CD4-positive, alpha-beta T cell (primary cell): ENCODE measurements at regions not wholly inside any gene's neighbourhood (a gene's known extent, or its start where the extent isn't known, plus 50 kb on each side); places are given as distances from the start of the nearest gene placed in this dataset.

Experiments
- ATAC-seq: fragments of 200-7000 bp; cut with Tn5 transposase; one replicate; pipeline ENCODE4 v1.10.0; 2022; ENCODE audit warnings: mild to moderate bottlenecking; ENCODE audit not compliant: poor library complexity
- CTCF ChIA-PET: fragments of 350-600 bp; sonication (Branson Sonifier 250); formaldehyde crosslinking; loops from one replicate; lab custom pipeline; 2021; ENCODE audit warnings: antibody characterized with exemption, inconsistent platforms; lab: Charles Lee
- POLR2A ChIA-PET: fragments of 350-600 bp; sonication (Branson Sonifier 250); formaldehyde crosslinking; loops from one replicate; lab custom pipeline; 2021; ENCODE audit warnings: antibody characterized with exemption, inconsistent platforms; lab: Charles Lee
- DNase-seq, 14 experiments: peaks; one replicate each; pipeline ENCODE4 v3.0.0-alpha.2; 2013 to 2020; ENCODE audit warnings: mixed read lengths in 2 of 14
- H3K27ac ChIP-seq, 2 donors: one replicate each; pipeline versions ENCODE4 v1.5.1 to v1.7.0; 2013; ENCODE audit warnings: low read length in 2 of 2, low read depth in 1 of 2, mild to moderate bottlenecking in 1 of 2
- H3K27me3 ChIP-seq, 2 experiments: 1 replicate in 1 of 2; 2 replicates in 1 of 2; pipeline versions ENCODE4 v1.6.1 to v1.7.0; 2013; ENCODE audit warnings: low read length in 2 of 2, control low read depth in 1 of 2, mild to moderate bottlenecking in 1 of 2, moderate library complexity in 1 of 2; ENCODE audit not compliant: insufficient read depth in 2 of 2, control insufficient read depth in 1 of 2
- H3K36me3 ChIP-seq: one replicate; pipeline ENCODE4 v1.6.1; 2013; ENCODE audit warnings: low read length, control low read depth; ENCODE audit not compliant: insufficient read depth
- H3K4me1 ChIP-seq: one replicate; pipeline ENCODE4 v1.6.1; 2013; ENCODE audit warnings: low read length, control low read depth; ENCODE audit not compliant: insufficient read depth
- H3K4me3 ChIP-seq: one replicate; pipeline ENCODE4 v1.5.1; 2013; ENCODE audit warnings: mild to moderate bottlenecking, low read length, moderate library complexity
- H3K9me3 ChIP-seq, 2 experiments: 1 replicate in 1 of 2; 2 replicates in 1 of 2; pipeline versions ENCODE4 v1.6.1 to v1.7.0; 2013; ENCODE audit warnings: low read length in 2 of 2, mild to moderate bottlenecking in 2 of 2, control low read depth in 1 of 2, moderate library complexity in 1 of 2; ENCODE audit not compliant: control insufficient read depth in 1 of 2, insufficient read depth in 1 of 2
- H3K27ac Mint-ChIP-seq: one replicate; pipeline ENCODE4 v1.8.0; 2020; ENCODE audit warnings: mixed read lengths
- H3K27me3 Mint-ChIP-seq: one replicate; pipeline ENCODE4 v1.8.0; 2021; ENCODE audit warnings: mixed read lengths
- H3K36me3 Mint-ChIP-seq: one replicate; pipeline ENCODE4 v1.8.0; 2021; ENCODE audit warnings: low read depth, mixed read lengths
- H3K4me1 Mint-ChIP-seq: one replicate; pipeline ENCODE4 v1.8.0; 2021; ENCODE audit warnings: low read depth, mixed read lengths
- H3K4me3 Mint-ChIP-seq: one replicate; pipeline ENCODE4 v1.8.0; 2020; ENCODE audit warnings: mild to moderate bottlenecking, mixed read lengths
- H3K9me3 Mint-ChIP-seq: one replicate; pipeline ENCODE4 v1.8.0; 2020; ENCODE audit warnings: mixed read lengths
- intact Hi-C, 2 experiments: fragments of 100-400 bp; cut with DNase I in 1 of 2; cut with micrococcal nuclease in 1 of 2; formaldehyde crosslinking; loops; one replicate each; pipeline versions ENCODE4 v1.15.1 to v1.9.0; 2023 to 2025; cut with DNase I, micrococcal nuclease
- TF ChIP-seq, protein P1 (sequence below): fragments of 200-600 bp; IDR thresholded peaks from one replicate; pipeline ENCODE4 v1.8.0; 2022; ENCODE audit warnings: antibody characterized with exemption, mild to moderate bottlenecking

DNA sequence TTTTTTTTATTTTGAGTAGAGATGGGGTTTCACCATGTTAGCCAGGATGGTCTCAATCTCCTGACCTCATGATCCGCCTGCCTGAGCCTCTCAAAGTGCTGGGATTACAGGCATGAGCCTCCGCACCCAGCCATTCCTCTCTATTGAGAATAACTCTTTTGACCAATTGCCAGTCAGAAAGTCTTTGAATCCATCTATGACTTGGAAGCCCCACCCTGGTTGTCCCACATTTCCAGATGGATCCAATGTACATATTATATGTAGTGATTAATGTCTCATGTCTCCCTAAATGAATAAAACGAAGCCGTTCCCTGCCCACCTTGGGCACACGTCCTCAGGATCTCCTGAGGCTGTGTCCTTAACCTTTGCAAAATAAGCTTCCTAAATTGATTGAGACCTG lies 228.3 kb upstream of the NLRP1 start:
- peaks cover 5% of the 10 kb centered on the region for H3K9me3 Mint-ChIP-seq
- H3K4me1 Mint-ChIP-seq = no peaks in the 10 kb centered on the region
- H3K36me3 Mint-ChIP-seq = peaks cover 9% of the 10 kb centered on the region
- Histone ChIP-seq H3K27me3 (peaks cover 9 to 22% of the 10 kb centered on the region in 2 experiments), H3K9me3 (peaks cover 28 to 35% of the 10 kb centered on the region in 2 experiments), H3K36me3 (no peaks in the 10 kb centered on the region), H3K4me1 (no peaks in the 10 kb centered on the region), H3K4me3 (no peak overlapping the region), H3K27ac (no peak overlapping the region)
- peaks cover 33% of the 10 kb centered on the region for H3K27me3 Mint-ChIP-seq
- no peak overlapping the region for H3K4me3 Mint-ChIP-seq
- DNase-seq (no peak), ATAC-seq (no peak)
- no peak overlapping the region for H3K27ac Mint-ChIP-seq
- POLR2A ChIA-PET = no interaction called here
- CTCF ChIA-PET = no interaction called here
- intact Hi-C loops = no loop called here
- TF ChIP-seq, protein P1, sequence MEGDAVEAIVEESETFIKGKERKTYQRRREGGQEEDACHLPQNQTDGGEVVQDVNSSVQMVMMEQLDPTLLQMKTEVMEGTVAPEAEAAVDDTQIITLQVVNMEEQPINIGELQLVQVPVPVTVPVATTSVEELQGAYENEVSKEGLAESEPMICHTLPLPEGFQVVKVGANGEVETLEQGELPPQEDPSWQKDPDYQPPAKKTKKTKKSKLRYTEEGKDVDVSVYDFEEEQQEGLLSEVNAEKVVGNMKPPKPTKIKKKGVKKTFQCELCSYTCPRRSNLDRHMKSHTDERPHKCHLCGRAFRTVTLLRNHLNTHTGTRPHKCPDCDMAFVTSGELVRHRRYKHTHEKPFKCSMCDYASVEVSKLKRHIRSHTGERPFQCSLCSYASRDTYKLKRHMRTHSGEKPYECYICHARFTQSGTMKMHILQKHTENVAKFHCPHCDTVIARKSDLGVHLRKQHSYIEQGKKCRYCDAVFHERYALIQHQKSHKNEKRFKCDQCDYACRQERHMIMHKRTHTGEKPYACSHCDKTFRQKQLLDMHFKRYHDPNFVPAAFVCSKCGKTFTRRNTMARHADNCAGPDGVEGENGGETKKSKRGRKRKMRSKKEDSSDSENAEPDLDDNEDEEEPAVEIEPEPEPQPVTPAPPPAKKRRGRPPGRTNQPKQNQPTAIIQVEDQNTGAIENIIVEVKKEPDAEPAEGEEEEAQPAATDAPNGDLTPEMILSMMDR = no peak

DNA sequence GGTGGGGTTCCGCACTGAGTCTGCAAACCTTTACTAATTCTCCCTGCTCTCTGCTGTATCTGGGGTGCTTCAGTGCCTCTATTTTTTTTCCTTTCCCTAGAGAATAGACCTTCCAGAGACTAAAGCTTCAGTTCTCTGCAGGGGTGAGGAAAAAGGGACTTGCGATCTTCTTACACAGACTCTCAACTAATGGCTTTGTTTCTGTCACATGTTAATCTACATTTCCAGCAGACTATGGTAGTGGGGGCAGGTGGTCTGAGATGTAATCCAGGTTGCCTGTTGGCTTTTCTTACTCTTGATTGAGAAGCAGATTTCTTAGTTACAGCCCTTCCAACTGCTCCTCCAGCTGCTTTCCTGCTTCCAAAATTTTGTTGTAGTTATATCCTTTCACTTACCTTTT lies 229.0 kb upstream of the NLRP1 start:
- peaks cover 36% of the 10 kb centered on the region for H3K27me3 Mint-ChIP-seq
- TF ChIP-seq, protein P1 = no peak
- CTCF ChIA-PET = no interaction called here
- peaks cover 9 to 24% of the 10 kb centered on the region in 2 experiments for H3K27me3 ChIP-seq
- H3K9me3 ChIP-seq = peaks cover 23 to 35% of the 10 kb centered on the region in 2 experiments
- no peaks in the 10 kb centered on the region for H3K36me3 ChIP-seq
- no peaks in the 10 kb centered on the region for H3K4me1 Mint-ChIP-seq
- no peak for ATAC-seq
- H3K36me3 Mint-ChIP-seq = peaks cover 9% of the 10 kb centered on the region
- no peak overlapping the region for H3K27ac ChIP-seq
- peaks cover 5% of the 10 kb centered on the region for H3K9me3 Mint-ChIP-seq
- H3K27ac Mint-ChIP-seq = no peak overlapping the region
- POLR2A ChIA-PET = no interaction called here
- no peak overlapping the region for H3K4me3 ChIP-seq
- no peaks in the 10 kb centered on the region for H3K4me1 ChIP-seq
- H3K4me3 Mint-ChIP-seq = no peak overlapping the region
- intact Hi-C loops = no loop called here
- DNase-seq = no peak

DNA sequence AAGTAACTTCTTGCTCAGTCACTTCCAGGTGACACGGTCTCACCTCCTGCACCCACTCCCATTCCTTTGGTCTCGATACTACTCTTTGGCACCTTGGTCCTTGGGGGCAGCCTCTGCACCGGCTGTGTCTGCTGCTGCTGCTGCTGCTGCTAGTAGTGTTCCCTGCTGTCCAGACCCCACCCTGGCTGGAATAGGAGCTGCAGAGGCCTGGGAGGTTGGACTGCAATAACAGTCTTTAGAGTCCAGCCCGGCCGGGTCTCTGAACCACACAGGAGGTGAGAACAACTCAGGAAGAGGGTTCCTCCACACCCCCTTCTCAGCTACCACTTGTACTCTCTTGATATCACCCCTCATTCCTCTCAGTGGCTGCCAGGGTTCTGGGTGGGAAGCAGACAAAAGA lies 231.1 kb upstream of the NLRP1 start:
- Histone ChIP-seq H3K4me3 (no peak overlapping the region), H3K4me1 (no peaks in the 10 kb centered on the region), H3K36me3 (no peaks in the 10 kb centered on the region), H3K9me3 (peaks cover 8 to 17% of the 10 kb centered on the region in 2 experiments), H3K27ac (no peak overlapping the region), H3K27me3 (peaks cover 3 to 18% of the 10 kb centered on the region in 2 experiments)
- H3K36me3 Mint-ChIP-seq = peaks cover 6% of the 10 kb centered on the region
- TF ChIP-seq, protein P1 = no peak
- H3K4me1 Mint-ChIP-seq = no peaks in the 10 kb centered on the region
- POLR2A ChIA-PET = no interaction called here
- H3K9me3 Mint-ChIP-seq = peaks cover 5% of the 10 kb centered on the region
- no peak overlapping the region for H3K4me3 Mint-ChIP-seq
- CTCF ChIA-PET = no interaction called here
- DNase-seq (no peak), ATAC-seq (no peak)
- intact Hi-C loops = no loop called here
- peaks cover 42% of the 10 kb centered on the region for H3K27me3 Mint-ChIP-seq
- H3K27ac Mint-ChIP-seq = no peak overlapping the region
